ENCODE measurements at regions not wholly inside any gene's neighbourhood (a gene's known extent, or its start where the extent isn't known, plus 50 kb on each side); places are given as distances from the start of the nearest gene placed in this dataset.

- TF ChIP-seq MXI1 (IDR thresholded peaks at IDR 0.05; ENCODE audit: low read depth, low read length): no peak
- TF ChIP-seq, protein P1, sequence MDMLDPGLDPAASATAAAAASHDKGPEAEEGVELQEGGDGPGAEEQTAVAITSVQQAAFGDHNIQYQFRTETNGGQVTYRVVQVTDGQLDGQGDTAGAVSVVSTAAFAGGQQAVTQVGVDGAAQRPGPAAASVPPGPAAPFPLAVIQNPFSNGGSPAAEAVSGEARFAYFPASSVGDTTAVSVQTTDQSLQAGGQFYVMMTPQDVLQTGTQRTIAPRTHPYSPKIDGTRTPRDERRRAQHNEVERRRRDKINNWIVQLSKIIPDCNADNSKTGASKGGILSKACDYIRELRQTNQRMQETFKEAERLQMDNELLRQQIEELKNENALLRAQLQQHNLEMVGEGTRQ (IDR thresholded peaks at IDR 0.05; ENCODE audit: borderline replicate concordance, low read depth, low read length): no peak
- no peak for TF ChIP-seq TCF12 (IDR thresholded peaks at IDR 0.05)
- TF ChIP-seq, protein P2, sequence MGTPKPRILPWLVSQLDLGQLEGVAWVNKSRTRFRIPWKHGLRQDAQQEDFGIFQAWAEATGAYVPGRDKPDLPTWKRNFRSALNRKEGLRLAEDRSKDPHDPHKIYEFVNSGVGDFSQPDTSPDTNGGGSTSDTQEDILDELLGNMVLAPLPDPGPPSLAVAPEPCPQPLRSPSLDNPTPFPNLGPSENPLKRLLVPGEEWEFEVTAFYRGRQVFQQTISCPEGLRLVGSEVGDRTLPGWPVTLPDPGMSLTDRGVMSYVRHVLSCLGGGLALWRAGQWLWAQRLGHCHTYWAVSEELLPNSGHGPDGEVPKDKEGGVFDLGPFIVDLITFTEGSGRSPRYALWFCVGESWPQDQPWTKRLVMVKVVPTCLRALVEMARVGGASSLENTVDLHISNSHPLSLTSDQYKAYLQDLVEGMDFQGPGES (IDR thresholded peaks at IDR 0.05; ENCODE audit: low read depth, low read length): no peak
- no peak for TF ChIP-seq SIN3A (IDR thresholded peaks at IDR 0.05; ENCODE audit: borderline replicate concordance, low read depth, low read length)
- TF ChIP-seq GATA2 (CRISPR knock-in tag; IDR thresholded peaks at IDR 0.05): no peak
- TF ChIP-seq NRF1 (IDR thresholded peaks at IDR 0.05; ENCODE audit: low read depth, low read length): no peak
- no peak for TF ChIP-seq MEF2A (IDR thresholded peaks at IDR 0.05; ENCODE audit: borderline replicate concordance, low read depth)
- no peak for TF ChIP-seq EZH2phosphoT487 (IDR thresholded peaks at IDR 0.05; ENCODE audit: borderline replicate concordance, low read depth)
- TF ChIP-seq TEAD4 (IDR thresholded peaks at IDR 0.05; ENCODE audit: borderline replicate concordance, insufficient read depth): no peak
- no peak for TF ChIP-seq POLR2AphosphoS5 (IDR thresholded peaks at IDR 0.05; ENCODE audit: low read depth, low read length)
- TF ChIP-seq YY1 (IDR thresholded peaks at IDR 0.05; ENCODE audit: low read depth): no peak
- no peak for TF ChIP-seq EP300 (IDR thresholded peaks at IDR 0.05; ENCODE audit: borderline replicate concordance in 1 of 2, low read depth in 1 of 2, low read length in 1 of 2)
- TF ChIP-seq TAF1 (IDR thresholded peaks at IDR 0.05; ENCODE audit: borderline replicate concordance, low read depth, low read length): no peak
- no peak for TF ChIP-seq CTCF (IDR thresholded peaks at IDR 0.05)
- no peak for TF ChIP-seq NFIC (IDR thresholded peaks at IDR 0.05; ENCODE audit: borderline replicate concordance)
- no peak for TF ChIP-seq FOXJ3 (CRISPR knock-in tag; IDR thresholded peaks at IDR 0.05)
- TF ChIP-seq JUND (IDR thresholded peaks at IDR 0.05): no peak
- TF ChIP-seq, protein P3, sequence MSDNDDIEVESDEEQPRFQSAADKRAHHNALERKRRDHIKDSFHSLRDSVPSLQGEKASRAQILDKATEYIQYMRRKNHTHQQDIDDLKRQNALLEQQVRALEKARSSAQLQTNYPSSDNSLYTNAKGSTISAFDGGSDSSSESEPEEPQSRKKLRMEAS (IDR thresholded peaks at IDR 0.05; ENCODE audit: low read depth): no peak
- POLR2A ChIA-PET: no interaction called here
- Histone ChIP-seq H3K4me3 (ENCODE audit: low read depth in 2 of 2, low read length in 1 of 2) (no peak overlapping the region), H3K4me1 (ENCODE audit: control insufficient read depth in 1 of 2, insufficient read depth in 2 of 2, low read depth in 1 of 2, low read length in 1 of 2) (no peaks in the 10 kb centered on the region; a peak in 1 of 4 replicates), H3F3A (replicated peaks; ENCODE audit: insufficient read depth) (no peaks in the 10 kb centered on the region), H3K27ac (ENCODE audit: low read depth in 2 of 2, low read length in 1 of 2) (no peak overlapping the region), H3K36me3 (replicated peaks in 1 of 2; ENCODE audit: control insufficient read depth in 1 of 2, insufficient read depth in 2 of 2, low read length in 1 of 2) (no peaks in the 10 kb centered on the region), H2AFZ (ENCODE audit: low read depth) (no peak overlapping the region), H3K9me3 (no peaks in the 10 kb centered on the region), H3K9ac (no peak overlapping the region), H4K20me1 (ENCODE audit: insufficient read depth) (no peaks in the 10 kb centered on the region), H3K9me2 (no peaks in the 10 kb centered on the region), H3K27me3 (ENCODE audit: insufficient read depth) (no peaks in the 10 kb centered on the region), H3K4me2 (no peak overlapping the region), H3K79me2 (ENCODE audit: insufficient read depth) (no peaks in the 10 kb centered on the region)
- CTCF ChIA-PET: interaction anchor here (1.3 kb wide), 1 partner anchor 8 kb away, joined by 3 read pairs; no protein-coding TSS in a partner anchor
- 13% methylated on average over 1 of the region's 1 CpG for WGBS (ENCODE audit: low lambda C conversion rate)
- no peak for DNase-seq
Measured at GRCh38 chr3:22777834-22778233, 425.3 kb upstream of the UBE2E2 start.

All from SK-N-SH (cell line).